PC-3 (cell line): ENCODE measurements at regions not wholly inside any gene's neighbourhood (a gene's known extent, or its start where the extent isn't known, plus 50 kb on each side); places are given as distances from the start of the nearest gene placed in this dataset.

ENCODE experiments used
- ATAC-seq: fragments of 200-7000 bp; cut with Tn5 transposase; 2 replicates; pipeline ENCODE4 v1.9.1; 2020; ENCODE audit warnings: mild to moderate bottlenecking, moderate library complexity
- BruUV-seq: library from RNA; stranded (reverse); fragments of 400-500 nt; replicated peaks from 2 replicates; lab custom pipeline; 2021; lab: Mats Ljungman, UMichigan
- CTCF ChIA-PET: fragments of 300-600 bp; sonication (Branson Sonifier 250); formaldehyde crosslinking; loops from one replicate; lab custom pipeline; 2022; ENCODE audit warnings: antibody characterized with exemption; lab: Charles Lee
- POLR2A ChIA-PET: fragments of 300-600 bp; sonication (Branson Sonifier 250); formaldehyde crosslinking; loops from one replicate; lab custom pipeline; 2022; ENCODE audit warnings: antibody characterized with exemption; ENCODE audit not compliant: unreplicated experiment; lab: Charles Lee
- DNase-seq: peaks from one replicate; pipeline ENCODE4 v3.0.0-alpha.2; 2015
- H2AFZ ChIP-seq: fragments of 300-600 bp; sonication (generic); 2 replicates; pipeline ENCODE4 v1.6.0; 2016; ENCODE audit warnings: antibody characterized with exemption, low read length
- H3F3A ChIP-seq: fragments of 300-600 bp; sonication (generic); one replicate; pipeline ENCODE4 v1.6.0; 2017; ENCODE audit warnings: antibody characterized with exemption, low read length, control low read depth, mild to moderate bottlenecking; ENCODE audit not compliant: unreplicated experiment
- H3K27ac ChIP-seq: fragments of 300-600 bp; sonication (generic); 2 replicates; pipeline ENCODE4 v1.5.1; 2016; ENCODE audit warnings: mild to moderate bottlenecking, low read length
- H3K27me3 ChIP-seq: fragments of 300-600 bp; sonication (generic); 2 replicates; pipeline ENCODE4 v1.6.1; 2016; ENCODE audit warnings: low read length, mixed read lengths
- H3K36me3 ChIP-seq: fragments of 300-600 bp; sonication (generic); 2 replicates; pipeline ENCODE4 v1.6.1; 2016; ENCODE audit warnings: low read depth, mixed run types, low read length, mixed read lengths
- H3K4me1 ChIP-seq: fragments of 300-600 bp; sonication (generic); 2 replicates; pipeline ENCODE4 v1.5.1; 2016; ENCODE audit warnings: low read length; ENCODE audit not compliant: insufficient read depth
- H3K4me2 ChIP-seq: fragments of 300-600 bp; sonication (generic); 2 replicates; pipeline ENCODE4 v1.6.0; 2016; ENCODE audit warnings: low read length
- H3K4me3 ChIP-seq: fragments of 300-600 bp; sonication (generic); 2 replicates; pipeline ENCODE4 v1.5.1; 2016; ENCODE audit warnings: mild to moderate bottlenecking, low read length, mixed read lengths
- H3K79me2 ChIP-seq: fragments of 300-600 bp; sonication (generic); 2 replicates; pipeline ENCODE4 v1.6.1; 2017; ENCODE audit warnings: low read length, mixed read lengths
- H3K9ac ChIP-seq: fragments of 300-600 bp; sonication (generic); 2 replicates; pipeline ENCODE4 v1.6.0; 2016; ENCODE audit warnings: mild to moderate bottlenecking, low read length
- H3K9me2 ChIP-seq: fragments of 300-600 bp; sonication (generic); replicated peaks from 2 replicates; pipeline ENCODE4 v1.6.1; 2016; ENCODE audit warnings: mixed run types, low read length, mixed read lengths
- H3K9me3 ChIP-seq: fragments of 300-600 bp; sonication (generic); 2 replicates; pipeline ENCODE4 v1.6.1; 2016; ENCODE audit warnings: low read length, mixed read lengths
- H4K20me1 ChIP-seq: fragments of 300-600 bp; sonication (generic); 2 replicates; pipeline ENCODE4 v1.6.1; 2016; ENCODE audit warnings: low read length, mixed read lengths
- CTCF ChIP-seq: fragments of 300-600 bp; sonication (generic); conservative IDR thresholded peaks from 2 replicates; pipeline ENCODE4 v1.5.1; 2017; ENCODE audit warnings: antibody characterized with exemption, low read depth, mild to moderate bottlenecking, low read length
- EZH2 ChIP-seq: fragments of 300-600 bp; sonication (generic); IDR thresholded peaks from one replicate; pipeline ENCODE4 v1.6.1; 2017; ENCODE audit warnings: antibody characterized with exemption, mild to moderate bottlenecking, low read length; ENCODE audit not compliant: unreplicated experiment
- EZH2phosphoT487 ChIP-seq: fragments of 300-600 bp; sonication (generic); IDR thresholded peaks from 2 replicates; pipeline ENCODE4 v1.6.1; 2018; ENCODE audit warnings: mild to moderate bottlenecking, antibody characterized with exemption, low read length, borderline replicate concordance
- intact Hi-C: fragments of 100-400 bp; cut with micrococcal nuclease; formaldehyde crosslinking; loops from 2 replicates; pipeline ENCODE4 v1.9.0; 2023

GRCh38 chr4:128381748-128382559 is 94.3 kb upstream of the PGRMC2 start:
- H3F3A ChIP-seq: no peaks in the 10 kb centered on the region
- DNase-seq (no peak), ATAC-seq (no peak)
- no peak overlapping the region for H3K4me3 ChIP-seq
- H3K79me2 ChIP-seq: no peaks in the 10 kb centered on the region
- H3K9me2 ChIP-seq: no peaks in the 10 kb centered on the region
- H3K9me3 ChIP-seq: no peaks in the 10 kb centered on the region
- peaks cover 14% of the 10 kb centered on the region for H3K4me1 ChIP-seq
- H3K27ac ChIP-seq: no peak overlapping the region
- CTCF ChIA-PET: no interaction called here
- POLR2A ChIA-PET: no interaction called here
- no peak overlapping the region for H3K4me2 ChIP-seq
- H3K27me3 ChIP-seq: no peaks in the 10 kb centered on the region
- H4K20me1 ChIP-seq: no peaks in the 10 kb centered on the region
- H3K9ac ChIP-seq: no peak overlapping the region
- no peak for TF ChIP-seq EZH2
- no peak for TF ChIP-seq EZH2phosphoT487
- TF ChIP-seq CTCF: no peak
- BruUV-seq: no TSS peak
- no peak overlapping the region for H2AFZ ChIP-seq
- intact Hi-C loops: loop anchor here (5.0 kb wide), 1 partner anchor 95 kb away; the partner anchor contains the start of gene PGRMC2
- no peaks in the 10 kb centered on the region for H3K36me3 ChIP-seq

- H3K4me1 ChIP-seq: no peaks in the 10 kb centered on the region
- BruUV-seq: no TSS peak
- DNase-seq (no peak), ATAC-seq (no peak)
- no peak overlapping the region for H3K4me3 ChIP-seq
- H3K4me2 ChIP-seq: no peak overlapping the region
- TF ChIP-seq EZH2 (no peak), EZH2phosphoT487 (no peak), CTCF (no peak)
- H3K27ac ChIP-seq: no peak overlapping the region
- ChIA-PET CTCF (interaction anchor here (0.5 to 1.0 kb wide), 2 partner anchors 47 to 88 kb away, joined by 4 to 6 read pairs; no protein-coding TSS in a partner anchor), POLR2A (no interaction called here)
- no peaks in the 10 kb centered on the region for H3F3A ChIP-seq
- no peaks in the 10 kb centered on the region for H3K79me2 ChIP-seq
- no peaks in the 10 kb centered on the region for H3K9me2 ChIP-seq
- H2AFZ ChIP-seq: no peak overlapping the region
- H3K27me3 ChIP-seq: no peaks in the 10 kb centered on the region
- intact Hi-C loops: loop anchor here (5.0 kb wide), 1 partner anchor 93 kb away; the partner anchor contains the start of gene PGRMC2
- no peaks in the 10 kb centered on the region for H4K20me1 ChIP-seq
- no peak overlapping the region for H3K9ac ChIP-seq
- H3K36me3 ChIP-seq: no peaks in the 10 kb centered on the region
- H3K9me3 ChIP-seq: no peaks in the 10 kb centered on the region
These were observed 92.7 kb upstream of the PGRMC2 start for GRCh38 chr4:128380306-128380705.

GRCh38 chr4:128379860-128380259 is 92.2 kb upstream of the PGRMC2 start:
- Histone ChIP-seq H3K27me3 (no peaks in the 10 kb centered on the region), H3K9ac (no peak overlapping the region), H3K9me2 (no peaks in the 10 kb centered on the region), H2AFZ (no peak overlapping the region), H3K27ac (no peak overlapping the region), H3K4me1 (no peaks in the 10 kb centered on the region), H4K20me1 (no peaks in the 10 kb centered on the region), H3K9me3 (no peaks in the 10 kb centered on the region), H3F3A (no peaks in the 10 kb centered on the region), H3K36me3 (no peaks in the 10 kb centered on the region), H3K79me2 (no peaks in the 10 kb centered on the region), H3K4me2 (no peak overlapping the region), H3K4me3 (no peak overlapping the region)
- TF ChIP-seq CTCF (peak; percentile 66), EZH2 (no peak)
- ATAC-seq (peak; percentile 54), DNase-seq (peak; percentile 44)
- ChIA-PET CTCF (interaction anchor here (0.5 to 1.0 kb wide), 2 partner anchors 48 to 88 kb away, joined by 4 to 6 read pairs; no protein-coding TSS in a partner anchor), POLR2A (no interaction called here)
- no TSS peak for BruUV-seq
- intact Hi-C loops: loop anchor here (5.0 kb wide), 1 partner anchor 93 kb away; the partner anchor contains the start of gene PGRMC2
